ENCODE measurements at regions not wholly inside any gene's neighbourhood (a gene's known extent, or its start where the extent isn't known, plus 50 kb on each side); places are given as distances from the start of the nearest gene placed in this dataset.

DNA sequence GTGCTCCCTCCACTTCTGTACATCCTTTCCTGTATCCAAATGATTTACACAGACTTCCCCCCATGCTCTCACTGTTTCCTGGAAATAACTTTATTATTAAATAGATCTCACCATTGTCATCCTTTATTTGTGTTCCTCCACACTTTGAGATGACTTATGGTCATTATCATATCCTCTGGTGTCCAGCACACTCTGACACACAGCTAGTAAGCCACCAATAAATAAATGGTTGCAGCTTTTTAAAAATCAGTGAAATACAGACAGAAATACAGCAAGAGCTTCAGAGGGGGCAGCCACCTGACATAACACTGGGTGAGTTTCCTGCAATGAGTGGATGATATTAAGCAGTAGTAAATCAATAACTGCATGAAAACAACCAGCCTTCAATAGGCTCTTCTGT is 2036.4 kb upstream of the AGA start:
- no peak for DNase-seq

DNA sequence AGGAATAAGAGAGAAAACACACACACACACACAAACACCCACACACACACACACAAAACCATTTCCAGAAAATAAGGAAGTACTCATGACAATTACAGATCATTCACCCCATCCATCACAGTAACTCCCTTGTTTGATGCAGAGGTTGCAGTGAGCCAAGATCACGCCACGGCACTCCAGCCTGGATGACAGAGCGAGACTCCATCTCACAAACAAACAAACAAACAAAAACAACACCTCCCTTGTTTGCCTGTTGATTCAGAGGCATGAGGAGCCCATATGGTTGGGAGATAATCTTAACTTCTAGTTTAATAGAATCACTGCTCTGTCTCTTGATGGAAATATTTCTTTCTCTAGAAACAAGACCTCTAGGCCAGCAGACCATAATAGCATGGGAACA is 2043.5 kb upstream of the AGA start:
- DNase-seq, result no peak

- DNase-seq, result no peak
These were observed 2044.5 kb upstream of the AGA start for GRCh38 chr4:179486570-179487335.

- no peak for DNase-seq
These were observed 2050.2 kb upstream of the AGA start for GRCh38 chr4:179492260-179493080.

- no peak for DNase-seq
These were observed 2061.7 kb upstream of the AGA start for GRCh38 chr4:179503976-179504375.

- DNase-seq, result no peak
These were observed 2067.3 kb upstream of the AGA start for GRCh38 chr4:179509489-179509888.

GRCh38 chr4:179521952-179522351 is 2079.7 kb upstream of the AGA start:
- DNase-seq, result no peak

DNA sequence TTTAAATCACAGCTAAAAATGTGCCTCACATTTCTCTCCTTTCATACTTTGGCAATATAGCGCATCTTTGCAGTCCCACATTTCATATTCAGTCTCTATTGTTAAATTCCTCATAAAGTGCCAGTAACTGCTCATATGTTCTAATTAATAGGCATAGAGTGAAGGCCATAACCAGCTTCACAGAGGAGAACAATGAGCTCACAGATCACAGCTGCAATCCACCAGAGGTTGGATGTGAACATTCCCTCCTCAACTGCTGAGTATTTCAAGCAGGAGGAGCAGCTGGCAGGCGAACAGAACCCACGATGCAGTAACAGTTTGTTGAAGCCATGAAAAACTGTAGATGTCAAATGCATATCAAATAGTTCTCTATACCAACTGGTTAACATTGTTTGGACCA is 2088.7 kb upstream of the AGA start:
- DNase-seq, result peak; percentile 5

- DNase-seq, result no peak
These were observed 2094.5 kb upstream of the AGA start for GRCh38 chr4:179536694-179537093.

- no peak for DNase-seq
These were observed 2097.4 kb upstream of the AGA start for GRCh38 chr4:179539641-179540040.

- no peak for DNase-seq
These were observed 2101.5 kb upstream of the AGA start for GRCh38 chr4:179543771-179544170.

DNA sequence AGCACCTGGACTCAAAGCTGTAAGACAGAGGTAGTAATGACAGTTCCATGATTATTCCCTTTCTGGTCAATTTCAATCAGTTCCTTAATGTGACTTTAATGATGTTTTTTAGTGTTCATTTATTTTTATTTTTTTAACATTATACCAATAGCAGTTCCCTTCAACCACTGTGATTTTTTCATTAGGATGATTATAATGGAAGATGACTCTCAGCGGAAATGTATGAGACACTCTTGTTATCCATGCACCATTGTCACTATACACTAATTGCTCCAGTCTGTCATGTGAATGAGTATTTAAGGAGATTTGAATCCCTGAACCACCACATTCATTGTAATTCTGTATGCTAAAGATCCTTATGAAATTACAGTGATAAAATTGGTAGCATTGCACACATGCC is 2102.3 kb upstream of the AGA start:
- DNase-seq, result no peak

GRCh38 chr4:179552131-179552530 is 2109.9 kb upstream of the AGA start:
- DNase-seq, result no peak

DNA sequence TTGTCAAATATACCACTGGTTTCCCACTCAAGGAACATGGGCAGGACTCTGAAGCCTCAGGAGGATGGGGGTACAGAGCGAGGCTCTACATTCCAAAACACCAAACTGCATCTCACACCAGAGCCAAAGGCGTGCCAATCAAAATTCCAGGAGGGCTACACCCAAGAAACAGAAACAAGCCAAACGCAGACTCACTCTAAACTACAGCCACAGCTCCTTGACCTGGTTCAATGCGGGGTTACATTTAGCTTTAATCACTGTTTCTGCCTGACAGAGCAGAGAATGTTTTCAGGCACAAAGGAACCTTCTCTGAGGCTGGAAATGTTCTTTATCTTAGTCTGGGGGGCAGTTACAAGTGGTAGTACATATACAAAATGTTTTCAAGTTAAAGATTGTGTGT is 2121.5 kb upstream of the AGA start:
- DNase-seq, result no peak

- DNase-seq, result no peak
These were observed 2127.3 kb upstream of the AGA start for GRCh38 chr4:179569549-179569948.

DNA sequence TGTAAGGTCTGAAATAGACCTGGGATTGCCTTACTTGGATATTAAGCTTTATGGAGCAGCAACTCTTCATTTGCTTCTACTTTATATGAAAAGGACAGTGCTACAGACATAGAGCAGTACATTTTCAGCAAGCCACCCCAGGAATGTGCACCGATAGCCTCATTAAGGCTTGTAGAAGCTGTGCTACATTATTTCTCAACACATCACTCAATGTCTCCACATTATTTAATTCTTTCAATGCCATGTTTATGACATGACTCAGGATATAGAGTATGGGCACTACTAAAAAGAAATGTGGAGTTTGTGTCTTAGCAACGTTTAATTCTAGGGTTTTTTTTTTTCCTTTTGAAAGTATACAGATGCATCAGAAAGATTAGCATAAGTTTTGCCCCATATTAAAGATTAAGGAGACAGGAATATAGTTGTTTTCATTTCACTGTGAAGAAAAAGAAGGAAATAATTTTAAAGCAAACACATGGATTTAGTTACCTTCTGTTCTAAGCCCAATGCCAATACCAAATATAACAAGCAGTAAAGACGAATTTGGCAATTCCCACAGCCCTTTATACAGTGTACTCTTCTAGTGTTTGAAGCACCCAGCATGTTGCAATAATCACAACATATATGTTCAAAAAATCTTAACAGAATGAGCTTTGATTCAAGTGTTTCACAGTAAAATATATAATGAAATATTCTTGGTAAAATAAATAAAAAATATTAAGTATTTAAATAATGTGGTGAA is 2140.1 kb upstream of the AGA start:
- DNase-seq, result peak; percentile 18

DNA sequence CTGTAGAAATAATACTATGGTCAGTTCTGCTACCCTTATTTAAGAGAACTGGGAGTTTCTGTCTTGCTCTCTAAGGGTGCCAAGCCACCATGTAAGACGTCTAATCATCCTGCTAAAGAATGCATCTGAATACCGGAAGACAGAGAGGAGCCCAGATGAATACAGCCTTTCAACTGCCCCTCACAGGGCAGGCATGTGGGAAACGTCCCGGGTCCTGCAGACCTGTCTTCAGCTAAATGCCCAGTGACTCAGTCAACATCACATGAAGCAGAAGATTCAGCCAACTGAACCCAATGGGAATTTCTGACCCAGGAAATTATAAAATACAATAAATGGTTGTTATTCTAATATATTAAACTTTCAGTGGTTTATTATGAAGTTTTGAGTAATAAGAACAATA is 2141.0 kb upstream of the AGA start:
- no peak for DNase-seq

DNA sequence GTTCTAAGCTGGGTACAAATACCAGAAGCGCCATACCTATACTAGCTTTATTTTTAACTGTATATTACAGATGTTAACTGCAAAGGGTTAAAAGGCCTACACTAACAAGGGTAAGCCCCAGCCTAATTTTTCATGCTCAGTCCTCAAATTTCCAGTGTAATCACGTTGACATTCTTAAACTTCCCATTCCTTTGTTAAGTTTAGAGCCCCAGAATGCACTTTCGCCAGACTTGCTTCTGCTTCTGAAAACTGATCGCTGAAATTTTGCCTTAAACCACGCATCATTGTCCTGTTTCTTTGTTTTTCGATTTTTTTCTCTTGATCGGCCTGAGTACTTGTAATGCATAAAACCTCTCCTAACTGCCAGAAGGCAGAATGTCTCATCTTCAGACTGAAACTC is 2141.9 kb upstream of the AGA start:
- DNase-seq, result no peak

- DNase-seq, result no peak
These were observed 2143.5 kb upstream of the AGA start for GRCh38 chr4:179585761-179586160.

GRCh38 chr4:179586460-179586859 is 2144.2 kb upstream of the AGA start:
- peak; percentile 19 for DNase-seq

GRCh38 chr4:179595671-179596410 is 2153.6 kb upstream of the AGA start:
- peak; percentile 53 for DNase-seq

DNA sequence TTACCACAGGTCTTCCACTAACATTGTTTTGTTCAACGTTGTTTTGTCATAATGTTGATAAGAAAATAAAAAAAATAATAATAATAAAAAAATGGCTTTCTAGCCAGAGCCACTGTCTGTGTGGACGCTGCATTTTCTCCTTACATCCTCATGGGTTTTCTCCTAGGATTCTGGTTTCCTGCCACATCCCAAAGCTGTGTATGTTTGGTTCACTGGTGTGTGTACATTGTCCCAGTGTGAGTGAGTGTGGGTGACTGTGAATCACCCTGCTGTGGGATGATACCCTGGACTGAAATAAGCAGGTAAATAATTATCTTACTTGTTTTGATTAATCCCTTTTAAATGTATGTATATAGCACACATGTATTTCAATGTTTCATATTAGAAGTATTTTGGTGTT is 2154.4 kb upstream of the AGA start:
- DNase-seq, result no peak

DNA sequence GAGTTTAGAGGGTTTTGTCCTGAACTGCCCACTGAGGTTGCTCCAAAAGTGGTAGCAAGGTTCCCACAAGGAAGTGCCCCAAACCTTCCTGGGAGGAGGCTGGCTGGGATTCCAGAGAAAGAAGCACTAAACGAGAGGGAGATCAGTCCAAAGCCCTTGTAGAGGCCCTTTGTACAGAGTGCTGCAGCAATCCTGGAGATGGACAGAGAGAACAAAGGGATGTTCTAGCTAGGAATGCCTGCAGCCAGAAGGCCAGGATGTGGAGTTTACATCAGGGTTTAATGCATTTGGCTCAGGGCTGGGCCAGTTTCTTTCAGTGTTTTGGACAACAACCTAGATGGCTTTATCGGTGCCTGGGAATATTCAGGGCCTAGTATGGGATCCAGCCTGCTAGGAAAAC is 2155.1 kb upstream of the AGA start:
- no peak for DNase-seq
